OCI-LY1 (cell line): ENCODE measurements at regions not wholly inside any gene's neighbourhood (a gene's known extent, or its start where the extent isn't known, plus 50 kb on each side); places are given as distances from the start of the nearest gene placed in this dataset.

Source experiments
- CTCF ChIP-seq: fragments of 200-600 bp; sonication (generic), shearing (Covaris generic); IDR thresholded peaks from 2 replicates; pipeline ENCODE4 v1.5.1; 2017; ENCODE audit warnings: mild to moderate bottlenecking, antibody characterized with exemption, low read length, moderate library complexity, mixed read lengths
- EZH2 ChIP-seq: fragments of 200-600 bp; sonication (generic), shearing (Covaris generic); IDR thresholded peaks from 2 replicates; pipeline ENCODE4 v1.8.0; 2017; ENCODE audit warnings: borderline replicate concordance, mixed run types, mild to moderate bottlenecking, antibody characterized with exemption, low read length, moderate library complexity, mixed read lengths

GRCh38 chr20:11403711-11404110 lies 514.0 kb upstream of the BTBD3 start:
- TF ChIP-seq CTCF: no peak
- TF ChIP-seq EZH2: no peak
